Immature natural killer cell (primary cell): ENCODE measurements at regions not wholly inside any gene's neighbourhood (a gene's known extent, or its start where the extent isn't known, plus 50 kb on each side); places are given as distances from the start of the nearest gene placed in this dataset.

Experiments
- DNase-seq, 3 donors: peaks; one replicate each; pipeline ENCODE4 v3.0.0; 2022; ENCODE audit warnings: mixed read lengths in 1 of 3
- H3K27ac Mint-ChIP-seq, 6 donors: one replicate each; pipeline ENCODE4 v1.8.0; 2020; ENCODE audit warnings: mixed read lengths in 6 of 6, mild to moderate bottlenecking in 5 of 6, inconsistent platforms in 4 of 6, moderate library complexity in 3 of 6
- H3K27me3 Mint-ChIP-seq, 3 donors: one replicate each; pipeline ENCODE4 v1.8.0; 2020 to 2021; ENCODE audit warnings: low read depth in 3 of 3, mild to moderate bottlenecking in 3 of 3, mixed read lengths in 3 of 3, moderate library complexity in 3 of 3, inconsistent platforms in 1 of 3
- H3K36me3 Mint-ChIP-seq, 3 donors: one replicate each; pipeline ENCODE4 v1.8.0; 2020; ENCODE audit warnings: mixed read lengths in 3 of 3, inconsistent platforms in 2 of 3, mild to moderate bottlenecking in 2 of 3
- H3K4me1 Mint-ChIP-seq, 2 donors: one replicate each; pipeline ENCODE4 v1.8.0; 2020; ENCODE audit warnings: inconsistent platforms in 2 of 2, mild to moderate bottlenecking in 2 of 2, mixed read lengths in 2 of 2, moderate library complexity in 1 of 2
- H3K4me3 Mint-ChIP-seq, 5 donors: one replicate each; pipeline ENCODE4 v1.8.0; 2020; ENCODE audit warnings: mild to moderate bottlenecking in 5 of 5, mixed read lengths in 5 of 5, inconsistent platforms in 3 of 5, moderate library complexity in 3 of 5
- H3K9me3 Mint-ChIP-seq, 6 donors: one replicate each; pipeline ENCODE4 v1.8.0; 2020; ENCODE audit warnings: mild to moderate bottlenecking in 6 of 6, mixed read lengths in 6 of 6, inconsistent platforms in 4 of 6, moderate library complexity in 3 of 6

DNA sequence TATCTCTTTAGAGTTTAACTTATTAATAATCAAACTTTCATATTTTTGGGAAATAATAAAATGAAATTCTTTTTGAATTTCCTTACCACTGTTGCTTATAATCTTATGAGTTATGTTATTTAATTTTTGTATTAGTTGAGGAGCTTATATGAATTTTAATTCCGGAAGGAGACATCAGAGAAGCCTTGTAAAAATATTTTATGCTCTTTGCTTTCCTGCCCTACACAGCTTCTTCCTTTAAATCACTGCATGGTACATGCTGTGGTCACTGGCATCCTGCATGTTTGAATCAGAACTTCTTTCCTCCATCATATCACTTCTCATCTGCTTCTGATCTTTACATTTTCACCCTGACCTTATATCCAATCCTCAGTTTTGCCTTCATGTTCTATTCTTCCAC is 266.7 kb upstream of the ZSWIM2 start:
- Mint-ChIP-seq H3K4me3 (no peak overlapping the region), H3K9me3 (peaks cover 0 to 36% (median 8%) of the 10 kb centered on the region in 6 donors), H3K4me1 (no peaks in the 10 kb centered on the region), H3K27me3 (peaks cover 0 to 1% (median 0%) of the 10 kb centered on the region in 3 donors), H3K27ac (no peak overlapping the region), H3K36me3 (peaks cover 0 to 4% (median 0%) of the 10 kb centered on the region in 3 donors)
- no peak for DNase-seq

DNA sequence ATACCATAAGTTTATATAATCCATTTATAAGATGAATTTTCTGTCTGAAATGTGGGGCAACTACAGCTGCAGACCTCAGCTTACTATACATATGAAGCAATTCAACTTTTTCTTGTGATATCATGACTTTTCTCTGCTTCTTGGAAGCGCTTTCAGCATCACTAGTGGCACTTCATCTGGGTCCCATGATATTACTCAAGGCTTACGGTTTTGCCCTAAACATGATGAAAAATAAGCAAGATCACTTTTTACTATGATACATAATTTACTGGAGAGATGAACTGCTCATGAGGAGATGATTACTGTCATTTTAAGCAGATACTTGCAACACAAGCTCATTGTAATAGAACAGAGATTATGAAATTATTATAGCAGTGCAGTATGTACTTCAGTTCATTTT is 258.0 kb upstream of the ZSWIM2 start:
- Mint-ChIP-seq H3K27ac (no peak overlapping the region), H3K27me3 (no peaks in the 10 kb centered on the region), H3K9me3 (peaks cover 0 to 28% (median 6%) of the 10 kb centered on the region in 6 donors), H3K4me3 (no peak overlapping the region), H3K4me1 (no peaks in the 10 kb centered on the region), H3K36me3 (peaks cover 0 to 4% (median 4%) of the 10 kb centered on the region in 3 donors)
- no peak for DNase-seq

DNA sequence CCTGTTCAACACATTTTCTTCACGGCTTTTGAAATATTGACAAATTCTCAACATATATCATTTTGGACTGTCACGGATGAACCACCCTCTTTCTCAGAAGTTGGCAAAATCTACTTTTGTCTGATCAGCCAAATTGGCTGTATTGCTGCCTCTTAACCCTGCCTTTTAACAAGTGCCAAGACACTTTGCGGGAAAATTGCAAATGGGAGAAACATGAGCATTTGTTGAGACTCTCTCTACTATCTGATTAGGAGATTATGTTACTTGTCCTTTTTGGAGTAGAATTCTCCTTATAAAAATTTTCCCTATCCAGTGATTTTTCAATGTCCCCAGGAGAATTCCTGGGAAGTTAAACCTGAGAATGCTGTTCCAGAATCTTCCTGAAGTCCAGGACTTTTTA is 256.2 kb upstream of the ZSWIM2 start:
- Mint-ChIP-seq H3K4me3 (no peak overlapping the region), H3K4me1 (no peaks in the 10 kb centered on the region), H3K27ac (no peak overlapping the region), H3K9me3 (peaks cover 1 to 21% (median 8%) of the 10 kb centered on the region in 6 donors), H3K36me3 (peaks cover 0 to 4% (median 0%) of the 10 kb centered on the region in 3 donors), H3K27me3 (no peaks in the 10 kb centered on the region)
- DNase-seq: no peak

DNA sequence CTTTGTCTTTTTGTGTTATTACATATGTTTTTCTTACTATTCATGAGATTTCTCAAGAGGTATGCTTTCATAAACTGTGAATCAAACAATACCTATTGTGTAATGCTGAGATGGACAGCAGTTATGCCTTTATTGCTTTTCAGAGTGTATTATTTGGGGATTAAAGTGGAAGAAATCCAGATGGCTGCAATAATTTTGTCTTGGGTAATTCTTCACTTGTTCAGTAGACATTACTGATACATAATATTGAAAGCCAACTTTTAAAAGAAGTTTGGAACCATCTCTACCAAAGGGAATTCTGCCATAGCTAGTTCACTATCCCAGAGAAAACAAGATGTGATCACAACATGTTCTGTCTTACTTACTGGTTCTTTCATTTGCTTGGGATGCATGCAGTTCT is 253.4 kb upstream of the ZSWIM2 start:
- Mint-ChIP-seq H3K9me3 (peaks cover 7 to 28% (median 11%) of the 10 kb centered on the region in 6 donors), H3K36me3 (peaks cover 0 to 4% (median 0%) of the 10 kb centered on the region in 3 donors), H3K4me3 (no peak overlapping the region), H3K4me1 (no peaks in the 10 kb centered on the region), H3K27ac (no peak overlapping the region), H3K27me3 (peaks cover 0 to 2% (median 0%) of the 10 kb centered on the region in 3 donors)
- DNase-seq: no peak

DNA sequence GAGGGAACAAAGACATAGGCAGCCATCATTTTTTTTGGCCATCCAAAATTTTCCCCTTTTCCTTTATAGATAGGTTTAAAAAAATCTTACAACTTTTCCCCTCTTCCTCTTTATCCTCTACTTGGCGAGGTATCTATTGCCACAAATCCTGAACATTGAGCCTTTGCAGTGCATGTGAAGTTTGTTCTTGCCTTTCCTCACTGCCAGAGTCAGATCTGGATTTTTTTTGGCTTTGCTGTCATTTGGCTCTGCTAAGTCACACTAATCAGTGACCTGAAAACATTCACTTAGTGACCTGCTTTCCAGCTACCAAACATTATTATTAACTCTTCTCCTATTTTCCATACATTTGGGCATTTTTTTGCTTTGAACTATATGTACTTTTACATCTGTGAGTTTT is 249.2 kb upstream of the ZSWIM2 start:
- DNase-seq: no peak
- peaks cover 1 to 2% (median 2%) of the 10 kb centered on the region in 3 donors for H3K27me3 Mint-ChIP-seq
- H3K4me1 Mint-ChIP-seq: no peaks in the 10 kb centered on the region
- H3K36me3 Mint-ChIP-seq: no peaks in the 10 kb centered on the region
- H3K4me3 Mint-ChIP-seq: no peak overlapping the region
- H3K27ac Mint-ChIP-seq: no peak overlapping the region
- peaks cover 5 to 29% (median 10%) of the 10 kb centered on the region in 6 donors for H3K9me3 Mint-ChIP-seq

DNA sequence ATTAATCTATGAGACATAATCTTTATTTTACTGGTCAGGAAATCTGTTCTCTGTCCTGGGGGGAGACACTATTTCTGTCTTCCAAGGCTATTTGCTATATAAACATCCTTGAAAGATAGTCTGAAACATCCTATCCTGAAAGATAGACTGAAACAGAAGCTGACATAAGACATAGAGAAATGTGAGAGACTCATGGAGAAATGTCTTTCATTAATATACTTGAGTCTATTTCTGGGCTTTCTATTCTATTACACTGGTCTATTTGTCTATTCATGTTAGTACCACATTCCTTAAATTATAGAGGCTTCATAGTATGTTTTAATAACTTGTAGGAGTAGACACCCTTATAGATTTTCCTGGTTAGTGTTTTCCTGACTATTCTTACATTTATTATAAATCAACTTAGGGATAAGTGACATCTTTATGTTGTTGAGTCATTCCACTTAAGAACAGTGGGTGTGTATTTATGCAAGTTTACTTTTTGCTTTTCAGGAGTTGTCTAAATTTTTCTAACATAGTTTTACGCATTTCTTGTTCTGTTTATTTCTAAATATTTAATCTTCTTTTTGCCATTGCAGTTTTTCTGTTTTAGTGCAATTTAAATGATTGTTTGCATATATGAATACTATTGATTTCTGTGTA is 244.9 kb upstream of the ZSWIM2 start:
- peaks cover 1 to 2% (median 2%) of the 10 kb centered on the region in 3 donors for H3K27me3 Mint-ChIP-seq

DNA sequence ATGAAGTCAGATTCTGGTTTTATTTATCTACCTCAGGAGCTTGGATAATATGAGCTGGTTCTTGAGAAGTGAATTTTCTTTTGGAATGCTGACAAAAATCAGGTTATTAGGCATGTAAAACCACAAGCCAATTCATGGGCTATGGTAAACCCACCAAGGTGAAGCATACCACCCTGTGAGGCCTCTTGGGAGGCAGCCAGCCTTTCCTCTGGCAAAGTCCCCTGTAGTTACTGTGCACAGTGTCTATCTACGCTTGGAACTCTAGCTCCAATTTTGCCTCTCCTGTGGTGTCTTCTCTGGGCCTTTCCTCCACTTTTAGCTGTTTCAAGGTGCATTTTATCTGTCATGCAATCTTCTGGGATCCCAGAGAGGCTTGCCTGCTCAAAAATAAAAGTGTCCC is 242.7 kb upstream of the ZSWIM2 start:
- DNase-seq: no peak
- H3K4me3 Mint-ChIP-seq: no peak overlapping the region
- no peak overlapping the region for H3K27ac Mint-ChIP-seq
- no peaks in the 10 kb centered on the region for H3K4me1 Mint-ChIP-seq
- H3K27me3 Mint-ChIP-seq: peaks cover 0 to 2% (median 0%) of the 10 kb centered on the region in 3 donors
- peaks cover 9 to 46% (median 20%) of the 10 kb centered on the region in 6 donors for H3K9me3 Mint-ChIP-seq
- H3K36me3 Mint-ChIP-seq: peaks cover 0 to 4% (median 0%) of the 10 kb centered on the region in 3 donors

More for the DNA sequence above, 244.9 kb upstream of the ZSWIM2 start:
- Mint-ChIP-seq H3K36me3 (peaks cover 0 to 4% (median 0%) of the 10 kb centered on the region in 3 donors), H3K4me3 (no peak overlapping the region), H3K27ac (no peak overlapping the region), H3K4me1 (no peaks in the 10 kb centered on the region), H3K9me3 (peaks cover 9 to 47% (median 17%) of the 10 kb centered on the region in 6 donors)
- DNase-seq: no peak

DNA sequence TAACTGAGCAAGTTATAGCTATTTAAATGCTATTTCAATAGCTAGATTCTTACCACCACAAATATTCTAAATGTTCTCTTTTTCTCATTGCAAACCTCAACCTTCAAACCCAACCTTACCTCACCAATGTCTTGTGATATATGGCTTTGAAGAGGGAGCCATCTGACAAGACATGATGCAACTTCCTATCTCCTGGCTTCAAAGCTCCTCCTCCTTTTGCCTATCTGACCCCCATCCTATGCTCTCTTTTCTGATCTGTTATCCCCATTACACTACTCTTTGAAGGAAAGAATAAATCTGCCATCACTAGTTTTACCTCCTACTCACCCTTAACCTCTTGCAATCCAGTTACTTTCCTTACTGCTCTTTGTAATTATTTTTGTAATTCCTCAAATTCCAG is 235.6 kb upstream of the ZSWIM2 start:
- H3K4me1 Mint-ChIP-seq: no peaks in the 10 kb centered on the region
- peaks cover 10 to 32% (median 20%) of the 10 kb centered on the region in 6 donors for H3K9me3 Mint-ChIP-seq

DNA sequence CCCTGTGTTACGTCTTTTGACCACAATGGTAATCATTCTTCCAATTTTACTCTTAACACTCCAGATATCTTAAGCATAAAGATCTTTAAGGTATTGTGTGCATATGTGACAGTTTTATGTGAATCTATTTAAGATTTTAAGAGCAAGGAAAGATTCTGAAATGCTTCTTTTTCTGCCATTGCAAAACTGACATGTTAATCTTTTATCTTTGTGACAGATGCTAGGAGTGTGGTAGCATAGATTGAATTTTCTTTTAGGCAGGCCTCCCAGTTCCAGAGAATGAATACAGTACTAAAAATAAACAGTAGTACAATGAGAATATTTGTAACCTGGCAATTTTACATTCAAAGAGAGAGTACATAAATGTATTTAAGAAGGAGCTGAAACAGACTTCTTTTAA is 232.5 kb upstream of the ZSWIM2 start:
- Mint-ChIP-seq H3K27ac (no peak overlapping the region), H3K4me1 (no peaks in the 10 kb centered on the region), H3K4me3 (no peak overlapping the region), H3K27me3 (peaks cover 2 to 3% (median 2%) of the 10 kb centered on the region in 3 donors), H3K9me3 (peaks cover 2 to 32% (median 12%) of the 10 kb centered on the region in 6 donors), H3K36me3 (no peaks in the 10 kb centered on the region)
- no peak for DNase-seq

More for the DNA sequence above, 235.6 kb upstream of the ZSWIM2 start:
- H3K36me3 Mint-ChIP-seq: peaks cover 0 to 4% (median 0%) of the 10 kb centered on the region in 3 donors
- DNase-seq: no peak
- no peak overlapping the region for H3K27ac Mint-ChIP-seq
- no peak overlapping the region for H3K4me3 Mint-ChIP-seq
- peaks cover 0 to 2% (median 2%) of the 10 kb centered on the region in 3 donors for H3K27me3 Mint-ChIP-seq

DNA sequence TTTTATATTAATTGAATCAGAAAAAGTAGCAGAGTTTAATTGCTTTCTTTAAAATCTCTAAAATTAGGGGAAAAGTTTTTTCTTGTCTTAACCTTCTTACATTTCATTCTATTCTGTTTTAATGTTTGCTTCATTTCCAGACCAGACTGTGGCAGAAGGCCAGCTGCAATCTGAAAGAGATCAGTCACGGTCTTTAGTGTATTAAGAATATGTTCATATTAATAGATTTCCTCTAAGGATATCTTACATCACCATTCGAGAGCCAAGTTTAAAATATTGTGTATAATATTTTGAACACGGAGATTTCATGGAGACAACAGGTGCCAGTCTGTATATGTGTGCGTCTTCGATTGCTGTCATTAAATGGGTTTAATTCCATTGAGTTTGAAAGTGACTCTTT is 230.9 kb upstream of the ZSWIM2 start:
- Mint-ChIP-seq H3K9me3 (peaks cover 8 to 26% (median 15%) of the 10 kb centered on the region in 6 donors), H3K27ac (no peak overlapping the region), H3K4me1 (no peaks in the 10 kb centered on the region), H3K4me3 (no peak overlapping the region), H3K27me3 (peaks cover 2 to 3% (median 2%) of the 10 kb centered on the region in 3 donors), H3K36me3 (no peaks in the 10 kb centered on the region)
- no peak for DNase-seq

DNA sequence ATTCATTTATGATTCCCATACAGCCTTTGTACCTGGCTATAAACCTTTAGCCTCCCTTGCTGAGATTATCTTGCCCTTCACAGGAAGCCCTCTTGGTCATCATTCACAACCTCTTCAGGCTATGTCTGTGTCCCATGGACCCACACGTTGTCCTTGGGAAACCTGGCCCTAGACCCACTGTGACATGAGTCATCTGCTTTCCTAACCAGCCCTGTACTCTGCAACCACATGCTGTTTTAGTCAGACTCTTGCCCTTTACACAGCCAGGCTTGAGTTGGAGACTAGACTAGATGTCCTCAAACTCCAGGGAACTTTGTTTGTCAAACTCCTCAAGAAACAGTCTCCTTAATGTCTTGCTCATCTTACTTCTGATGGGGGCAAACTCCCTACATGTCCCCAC is 229.3 kb upstream of the ZSWIM2 start:
- Mint-ChIP-seq H3K4me1 (no peaks in the 10 kb centered on the region), H3K36me3 (no peaks in the 10 kb centered on the region), H3K27ac (no peak overlapping the region), H3K9me3 (peaks cover 8 to 23% (median 11%) of the 10 kb centered on the region in 6 donors), H3K4me3 (no peak overlapping the region), H3K27me3 (peaks cover under 1 to 3% (median 2%) of the 10 kb centered on the region in 3 donors)
- no peak for DNase-seq

DNA sequence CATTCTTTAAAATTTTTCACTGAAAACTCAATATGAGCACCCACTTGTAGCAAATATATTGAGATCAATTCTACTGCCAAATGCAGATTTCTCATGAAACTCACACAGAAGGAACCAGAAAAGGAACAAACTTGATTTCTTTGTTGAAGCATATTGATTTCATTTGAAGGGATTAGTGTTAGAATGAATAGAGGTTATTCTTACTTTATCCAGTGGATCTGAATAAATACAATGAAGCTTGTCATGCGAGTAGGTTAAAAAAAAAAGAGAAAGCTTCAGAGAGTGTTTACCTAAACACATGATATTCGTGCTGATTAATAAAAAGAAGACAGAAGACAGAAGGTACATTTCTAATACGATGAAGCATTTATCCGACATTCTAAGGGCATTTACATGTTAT is 226.7 kb upstream of the ZSWIM2 start:
- Mint-ChIP-seq H3K4me3 (no peak overlapping the region), H3K9me3 (peaks cover 7 to 39% (median 15%) of the 10 kb centered on the region in 6 donors), H3K4me1 (no peaks in the 10 kb centered on the region), H3K36me3 (no peaks in the 10 kb centered on the region), H3K27ac (no peak overlapping the region), H3K27me3 (peaks cover 0 to 3% (median 0%) of the 10 kb centered on the region in 3 donors)
- no peak for DNase-seq

DNA sequence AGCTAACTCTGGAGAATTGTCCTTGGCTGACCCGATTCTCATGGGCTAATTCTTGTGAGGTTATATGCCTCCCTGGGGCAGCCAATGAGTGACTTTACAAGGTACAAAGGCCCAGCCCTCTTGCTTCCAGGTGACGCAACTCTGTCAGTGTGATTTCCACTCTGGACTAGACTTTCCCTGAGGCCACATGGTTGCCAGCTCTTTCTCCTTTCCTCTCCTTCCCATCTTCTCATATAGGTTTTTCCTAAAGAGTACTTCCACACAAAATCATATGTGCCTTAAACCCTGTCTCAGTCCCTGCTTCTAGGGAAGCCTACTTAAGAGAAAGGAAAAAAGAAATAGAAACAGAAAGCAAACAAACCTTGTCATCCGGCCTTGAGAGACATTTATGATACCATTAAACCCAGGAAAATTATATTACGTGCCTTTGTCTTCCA is 226.2 kb upstream of the ZSWIM2 start:
- Mint-ChIP-seq H3K9me3 (peaks cover 7 to 39% (median 15%) of the 10 kb centered on the region in 6 donors), H3K27ac (no peak overlapping the region), H3K4me3 (no peak overlapping the region), H3K27me3 (peaks cover 0 to 3% (median 0%) of the 10 kb centered on the region in 3 donors), H3K4me1 (no peaks in the 10 kb centered on the region), H3K36me3 (no peaks in the 10 kb centered on the region)
- no peak for DNase-seq

DNA sequence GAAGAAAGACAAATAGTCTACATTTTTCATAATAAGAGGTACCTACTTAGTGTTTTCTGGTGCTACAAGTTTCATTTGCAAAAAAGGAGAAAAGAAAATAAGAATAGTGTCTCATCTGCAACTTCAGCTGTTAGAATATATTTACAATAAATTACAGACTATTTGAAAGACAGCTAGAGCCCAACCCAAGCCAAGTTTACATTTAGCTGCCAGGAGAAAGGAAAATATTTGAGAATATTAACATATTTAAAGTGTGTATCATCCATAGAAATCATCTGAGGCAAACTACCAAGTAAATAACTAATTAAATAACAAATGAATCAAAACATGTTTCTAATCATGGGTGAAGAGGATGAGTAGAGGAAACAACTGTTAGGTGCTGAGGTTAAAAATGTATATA is 209.2 kb upstream of the ZSWIM2 start:
- Mint-ChIP-seq H3K36me3 (no peaks in the 10 kb centered on the region), H3K9me3 (peaks cover 3 to 28% (median 13%) of the 10 kb centered on the region in 6 donors), H3K27ac (no peak overlapping the region), H3K4me3 (no peak overlapping the region), H3K4me1 (no peaks in the 10 kb centered on the region), H3K27me3 (peaks cover 0 to 1% (median 0%) of the 10 kb centered on the region in 3 donors)
- DNase-seq: no peak
